Naive thymus-derived CD4-positive, alpha-beta T cell (primary cell): ENCODE measurements at regions not wholly inside any gene's neighbourhood (a gene's known extent, or its start where the extent isn't known, plus 50 kb on each side); places are given as distances from the start of the nearest gene placed in this dataset.

Source experiments
- ATAC-seq: fragments of 150-1000 bp; cut with Tn5 transposase; 2 replicates; pipeline ENCODE4 v1.10.0; 2021; ENCODE audit warnings: mild to moderate bottlenecking, moderate library complexity
- CTCF ChIA-PET: fragments of 350-600 bp; sonication (Branson Sonifier 250); formaldehyde crosslinking; loops from one replicate; lab custom pipeline; 2021; ENCODE audit warnings: antibody characterized with exemption; lab: Charles Lee
- POLR2A ChIA-PET: fragments of 350-600 bp; sonication (Branson Sonifier 250); formaldehyde crosslinking; loops from one replicate; lab custom pipeline; 2021; ENCODE audit warnings: antibody characterized with exemption, inconsistent platforms; lab: Charles Lee
- DNase-seq, 9 donors: peaks; one replicate each; pipeline versions ENCODE4 v3.0.0 to v3.0.0-alpha.2; 2020 to 2022; ENCODE audit warnings: mixed read lengths in 1 of 9
- H3K27ac ChIP-seq: one replicate; pipeline ENCODE4 v1.7.0; 2013; ENCODE audit warnings: mild to moderate bottlenecking, low read depth, low read length, moderate library complexity
- H3K27me3 ChIP-seq, 2 donors: one replicate each; pipeline ENCODE4 v1.7.0; 2013; ENCODE audit warnings: low read length in 2 of 2, mild to moderate bottlenecking in 2 of 2, moderate library complexity in 2 of 2; ENCODE audit not compliant: control insufficient read depth in 2 of 2, insufficient read depth in 2 of 2
- H3K36me3 ChIP-seq, 3 experiments: 1 replicate in 2 of 3; 2 replicates in 1 of 3; pipeline ENCODE4 v1.7.0; 2013; ENCODE audit warnings: low read length in 3 of 3, mild to moderate bottlenecking in 3 of 3, moderate library complexity in 1 of 3; ENCODE audit not compliant: insufficient read depth in 3 of 3, control insufficient read depth in 2 of 3
- H3K4me1 ChIP-seq, 2 donors: one replicate each; pipeline ENCODE4 v1.7.0; 2013; ENCODE audit warnings: low read length in 2 of 2, mild to moderate bottlenecking in 2 of 2, moderate library complexity in 1 of 2; ENCODE audit not compliant: control insufficient read depth in 2 of 2, insufficient read depth in 2 of 2
- H3K4me3 ChIP-seq: 2 replicates; pipeline ENCODE4 v1.7.0; 2013; ENCODE audit warnings: mild to moderate bottlenecking, low read length
- H3K9me3 ChIP-seq, 3 experiments: 1 replicate in 2 of 3; 2 replicates in 1 of 3; pipeline ENCODE4 v1.7.0; 2013; ENCODE audit warnings: low read length in 3 of 3; ENCODE audit not compliant: control insufficient read depth in 2 of 3
- H3K27ac Mint-ChIP-seq, 9 donors: one replicate each; pipeline ENCODE4 v1.8.0; 2020 to 2022; ENCODE audit warnings: mixed read lengths in 9 of 9, mild to moderate bottlenecking in 8 of 9, moderate library complexity in 5 of 9, inconsistent platforms in 2 of 9
- H3K27me3 Mint-ChIP-seq, 5 donors: one replicate each; pipeline ENCODE4 v1.8.0; 2021 to 2022; ENCODE audit warnings: mixed read lengths in 5 of 5, mild to moderate bottlenecking in 1 of 5
- H3K36me3 Mint-ChIP-seq, 5 donors: one replicate each; pipeline ENCODE4 v1.8.0; 2020 to 2022; ENCODE audit warnings: mixed read lengths in 5 of 5, mild to moderate bottlenecking in 3 of 5, inconsistent platforms in 1 of 5
- H3K4me1 Mint-ChIP-seq, 7 donors: one replicate each; pipeline ENCODE4 v1.8.0; 2020 to 2022; ENCODE audit warnings: mixed read lengths in 7 of 7, mild to moderate bottlenecking in 3 of 7, inconsistent platforms in 1 of 7
- H3K4me3 Mint-ChIP-seq, 10 donors: one replicate each; pipeline ENCODE4 v1.8.0; 2020 to 2022; ENCODE audit warnings: mild to moderate bottlenecking in 10 of 10, mixed read lengths in 10 of 10, moderate library complexity in 6 of 10, inconsistent platforms in 2 of 10
- H3K9me3 Mint-ChIP-seq, 11 donors: one replicate each; pipeline ENCODE4 v1.8.0; 2020 to 2022; ENCODE audit warnings: mixed read lengths in 11 of 11, mild to moderate bottlenecking in 4 of 11, inconsistent platforms in 1 of 11, moderate library complexity in 1 of 11
- intact Hi-C, 2 donors: fragments of 100-400 bp; cut with micrococcal nuclease; formaldehyde crosslinking; loops; one replicate each; pipeline ENCODE4 v1.15.1; 2023

- intact Hi-C loops = no loop called here
- Histone ChIP-seq H3K27ac (peak overlapping the region; percentile 46), H3K4me3 (no peak overlapping the region), H3K9me3 (peaks cover 8 to 19% (median 12%) of the 10 kb centered on the region in 3 experiments), H3K27me3 (no peaks in the 10 kb centered on the region), H3K4me1 (peaks cover 0 to 6% of the 10 kb centered on the region in 2 donors), H3K36me3 (no peaks in the 10 kb centered on the region)
- DNase-seq (peak in 1 of 9 donors; percentile 15), ATAC-seq (no peak)
- H3K27ac Mint-ChIP-seq = peak overlapping the region in 8 of 9 donors; percentile 27 to 90 (median 78)
- peaks cover 0 to 7% (median 1%) of the 10 kb centered on the region in 5 donors for H3K36me3 Mint-ChIP-seq
- POLR2A ChIA-PET = no interaction called here
- peaks cover 9 to 39% (median 22%) of the 10 kb centered on the region in 11 donors for H3K9me3 Mint-ChIP-seq
- H3K4me1 Mint-ChIP-seq = peaks cover 5 to 30% (median 22%) of the 10 kb centered on the region in 7 donors
- no peaks in the 10 kb centered on the region for H3K27me3 Mint-ChIP-seq
- H3K4me3 Mint-ChIP-seq = peak overlapping the region in 4 of 10 donors; percentile 24 to 70 (median 56)
- CTCF ChIA-PET = no interaction called here
Observed at GRCh38 chr7:69199661-69200060, 398.6 kb upstream of the AUTS2 start.

GRCh38 chr7:69203871-69204270 is 394.4 kb upstream of the AUTS2 start:
- Histone ChIP-seq H3K4me1 (peaks cover 0 to 6% of the 10 kb centered on the region in 2 donors), H3K4me3 (no peak overlapping the region), H3K27me3 (no peaks in the 10 kb centered on the region), H3K36me3 (no peaks in the 10 kb centered on the region), H3K27ac (no peak overlapping the region), H3K9me3 (peaks cover 8 to 16% (median 8%) of the 10 kb centered on the region in 3 experiments)
- Mint-ChIP-seq H3K27me3 (no peaks in the 10 kb centered on the region), H3K4me1 (peaks cover 5 to 26% (median 14%) of the 10 kb centered on the region in 7 donors), H3K9me3 (peaks cover 3 to 31% (median 20%) of the 10 kb centered on the region in 11 donors), H3K4me3 (no peak overlapping the region), H3K36me3 (peaks cover 0 to 6% (median 1%) of the 10 kb centered on the region in 5 donors), H3K27ac (no peak overlapping the region)
- intact Hi-C loops = no loop called here
- CTCF ChIA-PET = no interaction called here
- DNase-seq (no peak), ATAC-seq (no peak)
- POLR2A ChIA-PET = no interaction called here

GRCh38 chr7:69204943-69205342 is 393.3 kb upstream of the AUTS2 start:
- H3K36me3 Mint-ChIP-seq = peaks cover 0 to 3% (median 0%) of the 10 kb centered on the region in 5 donors
- no peak for DNase-seq
- no peak for ATAC-seq
- H3K27ac Mint-ChIP-seq = no peak overlapping the region
- H3K4me3 Mint-ChIP-seq = no peak overlapping the region
- Histone ChIP-seq H3K27ac (no peak overlapping the region), H3K4me1 (peaks cover 0 to 2% of the 10 kb centered on the region in 2 donors), H3K36me3 (no peaks in the 10 kb centered on the region), H3K4me3 (no peak overlapping the region), H3K27me3 (no peaks in the 10 kb centered on the region), H3K9me3 (peaks cover 0 to 5% (median under 1%) of the 10 kb centered on the region in 3 experiments)
- H3K9me3 Mint-ChIP-seq = peaks cover 3 to 20% (median 12%) of the 10 kb centered on the region in 11 donors
- intact Hi-C loops = no loop called here
- H3K27me3 Mint-ChIP-seq = no peaks in the 10 kb centered on the region
- H3K4me1 Mint-ChIP-seq = peaks cover 0 to 15% (median 6%) of the 10 kb centered on the region in 7 donors
- ChIA-PET POLR2A (interaction anchor here (0.7 kb wide), 1 partner anchor 13 kb away, joined by 7 read pairs; no protein-coding TSS in a partner anchor), CTCF (no interaction called here)

GRCh38 chr7:69205581-69205980 is 392.7 kb upstream of the AUTS2 start:
- H3K27me3 Mint-ChIP-seq = no peaks in the 10 kb centered on the region
- Histone ChIP-seq H3K27ac (no peak overlapping the region), H3K4me3 (no peak overlapping the region), H3K36me3 (no peaks in the 10 kb centered on the region), H3K27me3 (no peaks in the 10 kb centered on the region), H3K9me3 (no peaks in the 10 kb centered on the region), H3K4me1 (no peaks in the 10 kb centered on the region)
- DNase-seq (no peak), ATAC-seq (no peak)
- H3K4me1 Mint-ChIP-seq = peaks cover 0 to 9% (median 3%) of the 10 kb centered on the region in 7 donors
- H3K4me3 Mint-ChIP-seq = no peak overlapping the region
- peaks cover 3 to 19% (median 11%) of the 10 kb centered on the region in 11 donors for H3K9me3 Mint-ChIP-seq
- H3K27ac Mint-ChIP-seq = no peak overlapping the region
- CTCF ChIA-PET = no interaction called here
- POLR2A ChIA-PET = no interaction called here
- intact Hi-C loops = no loop called here
- peaks cover 0 to 3% (median 0%) of the 10 kb centered on the region in 5 donors for H3K36me3 Mint-ChIP-seq

- no peak for DNase-seq
- peaks cover 0 to 2% (median 0%) of the 10 kb centered on the region in 7 donors for H3K4me1 Mint-ChIP-seq
- CTCF ChIA-PET = no interaction called here
- intact Hi-C loops = no loop called here
- no peak for ATAC-seq
- no peaks in the 10 kb centered on the region for H3K27me3 ChIP-seq
- POLR2A ChIA-PET = no interaction called here
- H3K27ac Mint-ChIP-seq = no peak overlapping the region
- H3K4me3 ChIP-seq = no peak overlapping the region
- H3K4me1 ChIP-seq = no peaks in the 10 kb centered on the region
- no peak overlapping the region for H3K27ac ChIP-seq
- H3K9me3 Mint-ChIP-seq = peaks cover 0 to 14% (median 6%) of the 10 kb centered on the region in 11 donors
- no peaks in the 10 kb centered on the region for H3K27me3 Mint-ChIP-seq
- H3K9me3 ChIP-seq = no peaks in the 10 kb centered on the region
- H3K4me3 Mint-ChIP-seq = no peak overlapping the region
- peaks cover 0 to 3% (median 0%) of the 10 kb centered on the region in 5 donors for H3K36me3 Mint-ChIP-seq
- no peaks in the 10 kb centered on the region for H3K36me3 ChIP-seq
Observed at GRCh38 chr7:69208276-69208675, 390.0 kb upstream of the AUTS2 start.

- H3K4me1 Mint-ChIP-seq = peaks cover 0 to 2% (median 0%) of the 10 kb centered on the region in 7 donors
- CTCF ChIA-PET = no interaction called here
- no peak overlapping the region for H3K27ac Mint-ChIP-seq
Observed at GRCh38 chr7:69208848-69209247, 389.4 kb upstream of the AUTS2 start.

GRCh38 chr7:69211336-69211735 is 386.9 kb upstream of the AUTS2 start:
- Histone ChIP-seq H3K4me1 (no peaks in the 10 kb centered on the region), H3K4me3 (no peak overlapping the region), H3K27ac (no peak overlapping the region), H3K27me3 (no peaks in the 10 kb centered on the region), H3K9me3 (no peaks in the 10 kb centered on the region), H3K36me3 (no peaks in the 10 kb centered on the region)
- no peak for ATAC-seq
- Mint-ChIP-seq H3K27ac (no peak overlapping the region), H3K4me3 (no peak overlapping the region), H3K4me1 (peaks cover 0 to 2% (median 0%) of the 10 kb centered on the region in 7 donors), H3K36me3 (no peaks in the 10 kb centered on the region), H3K27me3 (no peaks in the 10 kb centered on the region), H3K9me3 (peaks cover 0 to 7% (median 0%) of the 10 kb centered on the region in 11 donors)
- POLR2A ChIA-PET = no interaction called here
- DNase-seq = no peak
- intact Hi-C loops = no loop called here
- CTCF ChIA-PET = interaction anchor here (0.5 kb wide), 1 partner anchor 30 kb away, joined by 4 read pairs; no protein-coding TSS in a partner anchor

More at GRCh38 chr7:69208848-69209247, 389.4 kb upstream of the AUTS2 start:
- Mint-ChIP-seq H3K4me3 (no peak overlapping the region), H3K36me3 (peaks cover 0 to 3% (median 0%) of the 10 kb centered on the region in 5 donors), H3K9me3 (peaks cover 0 to 14% (median 6%) of the 10 kb centered on the region in 11 donors), H3K27me3 (no peaks in the 10 kb centered on the region)
- Histone ChIP-seq H3K4me1 (no peaks in the 10 kb centered on the region), H3K27me3 (no peaks in the 10 kb centered on the region), H3K27ac (no peak overlapping the region), H3K36me3 (no peaks in the 10 kb centered on the region), H3K9me3 (no peaks in the 10 kb centered on the region), H3K4me3 (no peak overlapping the region)
- POLR2A ChIA-PET = no interaction called here
- ATAC-seq = no peak
- intact Hi-C loops = no loop called here
- no peak for DNase-seq
